ENCODE measurements at regions not wholly inside any gene's neighbourhood (a gene's known extent, or its start where the extent isn't known, plus 50 kb on each side); places are given as distances from the start of the nearest gene placed in this dataset.

GRCh38 chr3:117547956-117548550 lies 838.5 kb downstream of the TUSC7 start:
- TF ChIP-seq, protein P1, sequence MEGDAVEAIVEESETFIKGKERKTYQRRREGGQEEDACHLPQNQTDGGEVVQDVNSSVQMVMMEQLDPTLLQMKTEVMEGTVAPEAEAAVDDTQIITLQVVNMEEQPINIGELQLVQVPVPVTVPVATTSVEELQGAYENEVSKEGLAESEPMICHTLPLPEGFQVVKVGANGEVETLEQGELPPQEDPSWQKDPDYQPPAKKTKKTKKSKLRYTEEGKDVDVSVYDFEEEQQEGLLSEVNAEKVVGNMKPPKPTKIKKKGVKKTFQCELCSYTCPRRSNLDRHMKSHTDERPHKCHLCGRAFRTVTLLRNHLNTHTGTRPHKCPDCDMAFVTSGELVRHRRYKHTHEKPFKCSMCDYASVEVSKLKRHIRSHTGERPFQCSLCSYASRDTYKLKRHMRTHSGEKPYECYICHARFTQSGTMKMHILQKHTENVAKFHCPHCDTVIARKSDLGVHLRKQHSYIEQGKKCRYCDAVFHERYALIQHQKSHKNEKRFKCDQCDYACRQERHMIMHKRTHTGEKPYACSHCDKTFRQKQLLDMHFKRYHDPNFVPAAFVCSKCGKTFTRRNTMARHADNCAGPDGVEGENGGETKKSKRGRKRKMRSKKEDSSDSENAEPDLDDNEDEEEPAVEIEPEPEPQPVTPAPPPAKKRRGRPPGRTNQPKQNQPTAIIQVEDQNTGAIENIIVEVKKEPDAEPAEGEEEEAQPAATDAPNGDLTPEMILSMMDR (IDR thresholded peaks at IDR 0.05) = no peak
- no peak for TF ChIP-seq POLR2A (IDR thresholded peaks at IDR 0.05)
